MCF 10A (cell line): ENCODE measurements at regions not wholly inside any gene's neighbourhood (a gene's known extent, or its start where the extent isn't known, plus 50 kb on each side); places are given as distances from the start of the nearest gene placed in this dataset.

ENCODE experiments used
- BruUV-seq: library from RNA; stranded (reverse); fragments of 400-500 nt; replicated peaks from 2 replicates; lab custom pipeline; 2021; lab: Mats Ljungman, UMichigan
- CTCF ChIA-PET: fragments of 300-600 bp; sonication (Branson Sonifier 250); formaldehyde crosslinking; extraction: SDS; loops from one replicate; lab custom pipeline; 2021; ENCODE audit warnings: antibody characterized with exemption, inconsistent platforms; lab: Yijun Ruan, JAX
- POLR2A ChIA-PET: fragments of 300-600, 350-650 bp; sonication (Branson Sonifier 250); formaldehyde crosslinking; extraction: SDS; loops from one replicate; lab custom pipeline; 2020; ENCODE audit warnings: antibody characterized with exemption, inconsistent platforms; lab: Yijun Ruan, JAX
- DNase-seq: peaks from one replicate; pipeline ENCODE4 v3.0.0-alpha.2; 2018; ENCODE audit not compliant: unreplicated experiment
- H3K27ac Mint-ChIP-seq: one replicate; pipeline ENCODE4 v1.8.0; 2022; ENCODE audit warnings: mild to moderate bottlenecking, low read depth, mixed read lengths; ENCODE audit not compliant: unreplicated experiment
- H3K27me3 Mint-ChIP-seq: one replicate; pipeline ENCODE4 v1.8.0; 2022; ENCODE audit warnings: mixed read lengths; ENCODE audit not compliant: insufficient read depth, unreplicated experiment
- H3K36me3 Mint-ChIP-seq: one replicate; pipeline ENCODE4 v1.8.0; 2022; ENCODE audit warnings: mild to moderate bottlenecking, moderate library complexity, mixed read lengths; ENCODE audit not compliant: insufficient read depth, unreplicated experiment
- H3K4me1 Mint-ChIP-seq: one replicate; pipeline ENCODE4 v1.8.0; 2022; ENCODE audit warnings: mixed read lengths; ENCODE audit not compliant: insufficient read depth, unreplicated experiment
- H3K4me3 Mint-ChIP-seq: one replicate; pipeline ENCODE4 v1.8.0; 2022; ENCODE audit warnings: mild to moderate bottlenecking, moderate library complexity, mixed read lengths; ENCODE audit not compliant: unreplicated experiment
- H3K9me3 Mint-ChIP-seq: one replicate; pipeline ENCODE4 v1.8.0; 2022; ENCODE audit warnings: mixed read lengths; ENCODE audit not compliant: unreplicated experiment
- intact Hi-C: fragments of 100-400 bp; cut with micrococcal nuclease; formaldehyde crosslinking; loops from 2 replicates; pipeline ENCODE4 v1.14.1; 2022
- TF ChIP-seq, protein P1 (sequence below): fragments of 200-600 bp; IDR thresholded peaks from one replicate; pipeline ENCODE4 v1.8.0; 2022; ENCODE audit warnings: antibody characterized with exemption, mild to moderate bottlenecking; ENCODE audit not compliant: unreplicated experiment

- no peak overlapping the region for H3K4me3 Mint-ChIP-seq
- intact Hi-C loops = no loop called here
- POLR2A ChIA-PET = no interaction called here
- TF ChIP-seq, protein P1, sequence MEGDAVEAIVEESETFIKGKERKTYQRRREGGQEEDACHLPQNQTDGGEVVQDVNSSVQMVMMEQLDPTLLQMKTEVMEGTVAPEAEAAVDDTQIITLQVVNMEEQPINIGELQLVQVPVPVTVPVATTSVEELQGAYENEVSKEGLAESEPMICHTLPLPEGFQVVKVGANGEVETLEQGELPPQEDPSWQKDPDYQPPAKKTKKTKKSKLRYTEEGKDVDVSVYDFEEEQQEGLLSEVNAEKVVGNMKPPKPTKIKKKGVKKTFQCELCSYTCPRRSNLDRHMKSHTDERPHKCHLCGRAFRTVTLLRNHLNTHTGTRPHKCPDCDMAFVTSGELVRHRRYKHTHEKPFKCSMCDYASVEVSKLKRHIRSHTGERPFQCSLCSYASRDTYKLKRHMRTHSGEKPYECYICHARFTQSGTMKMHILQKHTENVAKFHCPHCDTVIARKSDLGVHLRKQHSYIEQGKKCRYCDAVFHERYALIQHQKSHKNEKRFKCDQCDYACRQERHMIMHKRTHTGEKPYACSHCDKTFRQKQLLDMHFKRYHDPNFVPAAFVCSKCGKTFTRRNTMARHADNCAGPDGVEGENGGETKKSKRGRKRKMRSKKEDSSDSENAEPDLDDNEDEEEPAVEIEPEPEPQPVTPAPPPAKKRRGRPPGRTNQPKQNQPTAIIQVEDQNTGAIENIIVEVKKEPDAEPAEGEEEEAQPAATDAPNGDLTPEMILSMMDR = no peak
- H3K27ac Mint-ChIP-seq = no peak overlapping the region
- H3K36me3 Mint-ChIP-seq = no peaks in the 10 kb centered on the region
- DNase-seq = peak; percentile 9
- H3K4me1 Mint-ChIP-seq = peaks cover 13% of the 10 kb centered on the region
- H3K27me3 Mint-ChIP-seq = no peaks in the 10 kb centered on the region
- H3K9me3 Mint-ChIP-seq = peaks cover 6% of the 10 kb centered on the region
- no TSS peak for BruUV-seq
- CTCF ChIA-PET = interaction anchor here (0.6 kb wide), 1 partner anchor 841 kb away, joined by 3 read pairs; no protein-coding TSS in a partner anchor
Measured at GRCh38 chr14:51145246-51145645, 50.3 kb upstream of the TRIM9 start.

GRCh38 chr14:51147183-51147582 lies 52.3 kb upstream of the TRIM9 start:
- Mint-ChIP-seq H3K36me3 (no peaks in the 10 kb centered on the region), H3K9me3 (peaks cover 6% of the 10 kb centered on the region), H3K4me3 (no peak overlapping the region), H3K27ac (no peak overlapping the region), H3K4me1 (peaks cover 13% of the 10 kb centered on the region), H3K27me3 (no peaks in the 10 kb centered on the region)
- CTCF ChIA-PET = interaction anchor here (0.6 to 1.9 kb wide), 3 partner anchors 10 to 361 kb away, joined by 3 to 5 read pairs (median 3); no protein-coding TSS in a partner anchor
- peak; percentile 55 for DNase-seq
- intact Hi-C loops = no loop called here
- POLR2A ChIA-PET = interaction anchor here (0.5 to 0.9 kb wide), 3 partner anchors 21 to 527 kb away, joined by 3 read pairs; no protein-coding TSS in a partner anchor
- no TSS peak for BruUV-seq
- TF ChIP-seq, protein P1 = no peak

- ChIA-PET POLR2A (interaction anchor here (0.7 kb wide), 1 partner anchor 211 kb away, joined by 3 read pairs; the partner anchor contains the start of gene PYGL), CTCF (no interaction called here)
- Mint-ChIP-seq H3K4me3 (no peak overlapping the region), H3K9me3 (no peaks in the 10 kb centered on the region), H3K4me1 (no peaks in the 10 kb centered on the region), H3K27me3 (no peaks in the 10 kb centered on the region), H3K36me3 (no peaks in the 10 kb centered on the region), H3K27ac (no peak overlapping the region)
- no peak for DNase-seq
- BruUV-seq = no TSS peak
- TF ChIP-seq, protein P1 = no peak
- intact Hi-C loops = loop anchor here (5.0 kb wide), 1 partner anchor 627 kb away; no protein-coding TSS in a partner anchor
Measured at GRCh38 chr14:51155326-51155725, 60.4 kb upstream of the TRIM9 start.

- H3K27ac Mint-ChIP-seq = no peak overlapping the region
- TF ChIP-seq, protein P1 = peak; percentile 33
- BruUV-seq = no TSS peak
- H3K9me3 Mint-ChIP-seq = no peaks in the 10 kb centered on the region
- H3K36me3 Mint-ChIP-seq = no peaks in the 10 kb centered on the region
- H3K4me3 Mint-ChIP-seq = no peak overlapping the region
- peak; percentile 44 for DNase-seq
- no peaks in the 10 kb centered on the region for H3K27me3 Mint-ChIP-seq
- CTCF ChIA-PET = interaction anchor here (0.5 to 1.3 kb wide), 10 partner anchors 9 to 1051 kb away, joined by 3 to 5 read pairs (median 3); no protein-coding TSS in a partner anchor
- no peaks in the 10 kb centered on the region for H3K4me1 Mint-ChIP-seq
- POLR2A ChIA-PET = no interaction called here
- intact Hi-C loops = loop anchor here (1.0 to 5.0 kb wide), 2 partner anchors 63 to 625 kb away; no protein-coding TSS in a partner anchor
Measured at GRCh38 chr14:51157012-51157411, 62.1 kb upstream of the TRIM9 start.
